ENCODE measurements at regions not wholly inside any gene's neighbourhood (a gene's known extent, or its start where the extent isn't known, plus 50 kb on each side); places are given as distances from the start of the nearest gene placed in this dataset.
"Not testable (repeated sequence)": the region's sequence is repeated elsewhere in the genome, so short reads cannot be mapped to it uniquely, and the experiment has no call there.

DNA sequence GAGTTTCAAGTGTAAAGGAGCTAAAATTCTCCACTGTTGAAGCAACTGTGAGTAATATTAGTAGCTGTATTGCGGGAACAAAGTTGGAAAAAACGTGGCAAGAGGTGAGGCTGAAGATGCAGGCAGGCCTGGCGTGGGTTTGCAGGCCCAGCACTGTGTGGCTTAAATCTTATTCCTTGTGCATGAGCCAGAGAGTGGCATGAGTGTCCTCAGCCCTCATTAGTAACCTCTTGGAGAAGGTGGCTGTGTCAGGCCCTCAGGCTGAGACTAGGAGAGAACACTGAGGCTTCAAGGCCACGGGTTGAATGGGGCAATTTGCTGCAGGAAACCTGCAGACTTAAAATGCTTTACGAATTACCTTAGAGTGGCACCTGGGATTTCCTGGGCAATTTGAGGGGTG is 372.7 kb upstream of the CITED2 start:
- DNase-seq, result no peak

DNA sequence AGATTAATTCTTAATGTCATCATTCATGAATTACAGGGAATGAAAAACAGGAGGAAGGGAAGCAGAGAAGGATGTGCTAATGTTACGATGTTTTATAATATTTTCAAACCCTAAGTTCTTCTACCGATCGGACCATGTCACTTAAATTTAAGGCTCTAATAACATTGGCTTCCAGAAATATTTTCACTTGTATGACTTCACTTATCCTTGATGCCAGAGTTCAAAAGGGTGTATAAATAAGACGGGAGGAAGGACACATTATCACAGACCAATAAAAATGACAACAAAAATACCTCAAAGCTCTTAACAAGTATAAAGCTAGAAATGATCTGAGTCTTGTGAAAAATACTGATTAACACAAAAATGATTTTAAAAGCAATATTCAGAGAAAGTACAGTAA is 370.4 kb upstream of the CITED2 start:
- no peak for DNase-seq

DNA sequence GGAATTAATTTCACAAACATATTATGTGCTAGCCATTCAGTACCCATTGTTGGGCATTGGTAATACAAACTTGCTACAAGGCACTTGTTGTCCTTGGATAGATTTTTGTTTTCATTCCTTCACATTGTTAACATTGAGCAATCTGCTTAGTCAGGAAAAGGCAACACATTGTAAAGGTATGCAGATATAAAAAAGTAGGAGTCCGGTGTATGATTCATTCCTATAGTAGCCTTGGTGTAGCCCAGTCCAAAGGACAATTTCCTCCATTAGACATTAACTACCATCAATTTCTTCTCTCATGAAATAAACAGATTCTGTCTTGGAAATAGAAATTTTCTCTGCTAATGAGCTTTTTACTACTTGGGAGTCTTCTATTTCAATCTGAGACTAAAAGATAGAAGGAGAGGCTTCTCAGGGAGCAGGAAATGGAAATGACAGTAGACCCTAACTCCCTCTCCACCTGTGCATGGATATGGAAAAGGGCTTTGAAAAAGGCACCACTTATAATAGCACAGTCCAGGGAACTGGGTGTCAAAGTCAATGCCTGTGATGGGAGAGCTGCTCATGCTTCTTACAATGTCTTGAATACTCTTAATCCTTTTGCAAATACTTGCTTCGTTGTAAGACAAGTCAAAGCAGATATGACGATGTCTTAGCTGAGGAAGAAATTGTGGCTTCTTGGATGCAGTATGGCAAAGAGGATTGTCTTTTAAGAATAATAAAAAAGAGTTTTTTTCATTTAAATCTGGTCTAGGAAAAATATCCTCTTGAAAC is 369.4 kb upstream of the CITED2 start:
- no peak for DNase-seq

DNA sequence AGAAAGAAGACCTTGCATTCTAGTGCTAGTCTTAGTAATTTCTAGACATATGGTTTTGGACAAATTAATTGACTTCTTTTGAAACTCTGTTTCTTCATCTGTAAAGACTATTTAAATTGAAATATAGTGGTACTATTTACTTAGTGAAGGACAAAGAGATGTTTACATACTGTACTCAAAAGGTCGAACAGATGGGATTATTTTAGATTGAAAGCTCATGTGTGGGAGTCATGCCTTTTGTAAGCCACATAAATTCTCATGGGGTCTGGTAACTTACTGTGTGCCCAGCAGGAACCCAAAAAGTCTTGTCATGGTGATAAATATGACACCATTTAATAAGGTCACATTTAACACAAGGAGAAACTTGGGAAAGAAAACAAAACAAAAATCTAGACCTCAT is 368.2 kb upstream of the CITED2 start:
- no peak for DNase-seq

DNA sequence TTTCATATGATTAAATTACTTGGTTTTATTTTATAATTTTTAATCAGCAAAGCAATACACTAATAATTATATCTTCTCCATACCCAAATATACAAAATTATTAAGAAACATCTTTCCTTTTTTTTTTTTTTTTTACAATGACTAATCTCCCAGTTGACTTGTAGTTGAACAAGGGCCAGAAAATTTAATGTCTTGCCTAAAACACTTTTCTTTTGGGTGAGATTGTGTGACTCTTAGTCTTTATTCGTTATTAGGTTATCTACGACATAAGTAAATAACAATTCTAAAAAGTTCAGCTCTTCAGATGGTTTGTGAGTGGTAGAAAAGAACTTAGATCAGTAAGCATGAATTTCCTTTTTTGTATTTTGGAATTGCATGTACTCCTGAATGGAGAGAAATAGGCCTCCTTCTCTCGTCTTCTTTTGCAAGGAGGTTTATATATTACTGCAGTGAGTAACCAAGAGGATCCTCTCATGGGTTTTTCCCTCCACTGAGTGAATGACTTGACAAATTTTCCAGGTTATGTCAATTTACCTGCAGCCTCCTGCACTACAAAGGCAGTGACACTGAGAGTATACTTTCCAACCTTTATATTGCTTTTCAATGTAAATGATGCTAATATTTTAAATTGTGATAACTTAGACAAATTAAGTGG is 364.5 kb upstream of the CITED2 start:
- no peak for DNase-seq

DNA sequence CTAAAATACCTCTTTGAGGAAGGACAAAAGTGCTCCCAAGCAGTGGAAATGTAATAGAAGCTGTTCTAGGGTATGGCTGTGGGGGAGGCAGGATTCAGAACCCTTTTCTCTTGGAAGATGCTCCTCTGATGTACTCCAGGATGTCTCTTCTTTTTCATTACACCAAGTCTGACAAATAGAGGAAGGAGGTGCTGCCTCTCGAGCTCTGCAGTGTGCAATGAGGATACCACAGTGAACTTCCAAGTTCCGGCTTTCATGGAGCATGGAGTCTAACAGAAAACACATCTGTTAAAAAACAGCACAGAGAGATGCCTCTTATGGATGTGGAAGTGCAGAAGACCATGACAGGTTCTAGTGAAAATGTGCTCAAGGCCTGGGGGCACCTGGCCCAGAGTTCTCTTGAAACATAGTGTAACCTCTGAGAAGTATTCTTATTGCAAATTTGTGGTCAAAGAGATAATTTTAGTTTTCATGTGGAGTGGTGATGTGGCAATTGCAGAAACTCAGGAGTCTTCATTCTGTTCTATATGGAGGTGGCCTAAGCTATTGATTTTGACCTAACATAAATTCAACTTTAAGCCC is 362.0 kb upstream of the CITED2 start:
- DNase-seq, result no peak

DNA sequence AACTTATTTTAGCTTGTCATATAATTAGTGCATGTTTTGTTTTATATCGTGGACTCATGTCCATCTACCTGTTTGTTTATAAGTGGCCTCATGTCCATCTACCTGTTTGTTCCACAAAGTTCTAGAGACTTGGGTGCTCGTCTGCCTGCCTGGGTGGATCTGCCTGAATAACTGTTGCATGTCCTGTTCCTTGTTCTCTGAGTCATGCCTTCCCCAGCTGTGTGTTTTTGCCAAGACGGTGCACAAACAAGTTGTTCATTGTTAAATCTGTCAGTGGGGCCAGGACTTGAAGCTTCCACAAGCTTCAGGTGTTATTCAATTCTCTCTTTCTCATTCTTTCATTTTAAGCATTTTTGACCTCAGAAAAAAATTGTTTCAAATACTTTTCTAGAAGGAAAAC is 358.0 kb upstream of the CITED2 start:
- no peak for DNase-seq

DNA sequence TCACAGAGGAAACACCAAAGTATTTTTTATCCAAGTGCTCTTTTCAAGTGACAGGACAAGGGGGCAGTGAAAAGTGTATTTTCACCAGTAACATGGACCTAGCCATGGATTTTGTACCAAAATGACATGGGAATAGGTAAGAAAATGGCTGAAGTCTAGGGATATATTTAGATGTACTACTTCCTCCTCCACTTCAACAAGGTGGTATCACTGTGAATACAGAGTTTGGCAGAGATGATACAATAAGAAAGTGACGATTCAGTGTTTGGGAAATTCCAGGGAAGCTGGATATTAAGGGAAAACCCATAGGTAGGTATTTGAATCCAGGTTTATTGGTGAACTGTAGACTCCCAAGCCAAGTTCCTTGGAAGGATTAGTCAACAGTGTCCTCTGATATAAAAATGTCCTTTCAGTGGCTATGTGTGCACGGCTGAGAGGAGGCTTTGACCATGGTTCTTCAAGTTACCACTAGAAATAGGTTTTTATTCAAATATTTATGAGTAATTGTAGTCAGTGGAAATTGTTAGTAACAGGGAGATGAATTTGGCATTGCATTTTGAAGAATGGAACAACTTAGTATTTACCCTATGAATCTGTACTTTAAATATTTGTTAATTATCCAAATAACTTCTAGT is 356.0 kb upstream of the CITED2 start:
- DNase-seq, result no peak

DNA sequence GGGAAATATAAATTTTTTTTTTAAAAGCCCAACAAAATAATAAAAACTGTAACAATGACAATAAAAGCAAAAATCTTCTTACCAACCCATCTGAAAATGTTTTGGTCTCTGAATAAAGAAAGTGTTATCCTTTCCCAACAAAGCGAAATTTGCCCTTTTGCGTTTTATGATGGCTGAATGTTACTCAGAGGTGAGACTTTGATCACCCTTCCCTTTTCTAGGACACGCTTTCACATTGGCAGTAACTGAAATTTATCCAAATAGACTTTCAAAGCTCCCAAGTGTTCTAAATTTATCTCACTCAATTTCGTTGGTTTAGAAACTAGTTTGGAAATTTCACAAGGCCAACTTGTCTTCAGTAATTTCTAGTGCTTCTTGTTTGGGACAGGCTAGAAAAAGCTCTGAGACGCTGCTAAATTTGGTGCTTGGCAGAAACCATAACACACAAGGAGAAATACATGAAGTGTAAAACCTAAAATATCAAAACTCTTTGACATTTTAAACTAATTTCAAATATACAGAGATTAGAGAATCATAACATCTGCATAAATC is 354.5 kb upstream of the CITED2 start:
- DNase-seq, result no peak

DNA sequence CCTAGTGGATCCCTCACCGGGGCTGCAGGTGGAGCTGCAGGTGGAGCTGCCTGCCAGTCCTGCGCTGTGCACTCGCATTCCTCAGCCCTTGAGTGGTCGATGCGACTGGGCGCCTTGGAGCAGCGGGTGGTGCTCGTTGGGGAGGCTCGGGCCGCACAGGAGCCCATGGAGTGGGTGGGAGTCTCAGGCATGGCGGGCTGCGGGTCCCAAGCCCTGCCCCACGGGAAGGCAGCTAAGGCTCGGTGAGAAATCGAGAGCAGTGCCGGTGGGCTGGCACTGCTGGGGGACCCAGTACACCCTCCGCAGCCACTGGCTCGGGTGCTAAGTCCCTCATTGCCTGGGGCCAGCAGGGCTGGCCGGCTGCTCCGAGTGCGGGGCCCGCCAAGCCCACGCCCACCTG is 351.8 kb upstream of the CITED2 start:
- not testable (repeated sequence) for DNase-seq

DNA sequence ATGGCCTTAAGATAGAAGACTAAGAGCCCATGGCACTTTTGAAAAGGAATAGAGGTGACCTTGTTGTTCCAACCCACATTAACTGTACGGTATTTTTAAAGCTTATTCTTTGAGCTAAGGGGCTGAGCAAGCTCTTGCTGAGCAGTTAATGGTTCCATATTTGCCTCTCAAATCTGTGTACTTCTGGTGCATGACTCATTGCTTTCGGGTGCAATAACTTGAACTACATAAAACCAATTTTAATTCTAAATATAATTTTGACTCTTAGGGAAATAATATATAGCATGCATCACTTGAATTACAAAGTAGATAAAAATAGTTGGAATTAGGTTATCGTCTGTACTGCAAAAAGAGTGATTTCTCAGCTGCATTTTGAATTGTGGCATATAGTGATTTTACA is 348.1 kb upstream of the CITED2 start:
- DNase-seq, result no peak

DNA sequence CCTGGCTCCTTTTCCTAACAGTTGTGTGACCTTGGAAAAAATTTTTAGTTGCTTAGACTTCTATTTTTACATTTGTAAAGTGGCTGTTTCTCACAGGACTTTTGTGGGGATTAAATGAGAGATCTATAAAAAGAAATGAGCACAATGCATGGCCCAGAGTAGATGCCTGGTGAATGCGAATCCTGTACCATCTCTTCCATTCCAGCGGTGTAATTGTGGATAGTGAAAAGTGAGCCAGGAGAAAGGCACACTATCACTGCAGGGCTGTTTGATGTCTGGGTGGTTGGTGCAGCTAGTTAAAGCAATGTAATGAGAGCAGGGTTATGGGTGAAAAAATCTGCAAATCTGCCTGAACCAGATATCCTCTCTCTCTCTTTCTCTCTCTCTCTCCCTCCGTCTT is 347.5 kb upstream of the CITED2 start:
- DNase-seq, result no peak

DNA sequence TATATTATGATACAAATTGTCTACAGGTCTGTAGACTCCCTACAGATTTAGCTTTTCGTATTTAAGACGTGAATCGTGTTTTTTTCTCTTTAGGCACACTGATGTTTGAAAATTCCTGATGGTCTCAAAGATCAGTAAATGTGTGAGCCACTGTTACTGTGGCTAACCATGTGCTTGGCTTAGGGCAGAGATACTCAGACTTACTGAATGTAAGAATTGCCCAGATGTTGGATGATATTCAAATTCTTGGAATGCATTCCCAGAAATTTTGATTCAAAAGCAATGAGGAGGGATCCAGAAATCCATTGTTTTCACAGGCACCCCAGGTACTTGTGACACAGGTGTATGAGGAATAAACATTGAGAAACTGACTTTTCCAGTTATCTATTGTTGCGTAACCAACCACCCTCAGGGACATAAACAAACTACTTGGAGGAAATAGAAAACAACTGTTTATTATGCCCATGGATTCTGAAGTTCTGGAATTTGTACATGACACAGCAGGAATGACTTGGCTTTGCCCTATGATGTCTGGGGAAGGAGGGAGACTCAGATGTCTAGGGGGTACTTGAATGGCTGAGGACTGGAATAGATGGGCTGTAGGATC is 339.6 kb upstream of the CITED2 start:
- DNase-seq, result no peak

DNA sequence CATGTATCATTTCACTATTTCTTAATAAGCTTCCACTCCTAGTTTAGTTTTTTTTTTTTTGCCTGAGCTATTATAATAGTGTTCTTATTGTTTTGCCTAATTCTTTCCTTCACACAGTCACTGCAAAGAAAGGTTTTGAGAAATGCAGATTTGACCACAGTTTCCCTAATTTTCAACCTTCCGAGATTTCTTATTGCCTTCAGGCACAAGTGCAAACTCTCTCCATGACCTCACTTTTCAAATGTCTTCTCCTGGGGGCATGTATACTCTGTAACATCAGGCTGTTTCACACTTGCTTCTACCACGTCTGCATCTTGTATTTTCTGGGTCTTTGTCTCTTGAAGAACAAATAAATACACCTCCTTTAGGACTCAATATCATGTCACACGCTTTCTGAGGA is 339.0 kb upstream of the CITED2 start:
- no peak for DNase-seq

DNA sequence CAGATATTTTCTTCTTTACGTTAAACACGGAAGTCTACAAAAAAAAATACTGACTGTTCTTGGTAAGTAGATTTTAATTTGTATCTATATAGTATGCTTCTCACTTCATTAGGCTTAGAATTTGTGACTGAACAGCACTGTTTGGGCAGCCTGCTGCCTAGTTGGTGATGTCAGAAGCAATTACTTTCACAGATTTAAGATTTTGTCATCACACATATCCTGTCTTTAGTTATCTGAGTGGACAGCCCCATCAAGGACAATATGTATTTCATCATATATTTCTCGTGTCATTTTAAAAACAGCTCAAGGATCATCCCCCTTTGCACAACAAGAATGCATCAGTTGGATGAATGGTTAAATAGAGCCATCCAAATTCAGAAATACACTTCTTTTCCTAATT is 338.4 kb upstream of the CITED2 start:
- DNase-seq, result no peak

DNA sequence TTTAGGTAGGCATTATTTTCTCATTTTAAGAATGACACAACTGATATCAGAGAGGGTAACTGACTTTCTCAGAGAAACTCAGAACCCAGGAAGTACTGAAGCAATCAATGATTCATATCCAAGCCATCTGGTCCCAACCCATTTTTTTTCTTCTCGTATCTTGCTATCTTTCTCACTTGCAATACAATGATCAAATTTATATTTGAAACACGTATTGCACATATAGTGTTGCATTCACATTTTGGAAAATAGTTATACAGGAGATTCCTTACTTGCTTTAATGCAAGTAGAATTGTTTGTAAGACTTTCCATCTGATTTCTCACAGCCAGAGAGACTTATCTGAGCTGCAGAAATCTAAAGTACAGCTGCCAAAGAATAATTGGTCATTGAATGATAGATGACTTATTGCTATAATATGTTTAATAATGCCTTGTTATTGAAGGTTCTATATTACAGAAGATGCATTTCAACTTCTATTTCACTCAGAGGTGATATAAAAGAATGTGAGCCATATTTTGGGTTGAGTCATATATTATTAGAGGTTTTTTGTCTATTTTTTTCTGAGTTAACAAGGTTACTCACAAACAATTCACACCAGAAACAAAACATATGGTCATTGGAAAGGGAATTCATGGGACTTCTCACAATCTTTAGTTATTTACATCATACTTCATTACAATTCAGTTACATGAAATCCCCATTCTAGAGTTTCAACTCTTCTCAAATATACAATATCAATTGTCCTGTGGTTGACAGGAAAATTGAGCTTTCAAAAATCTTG is 337.5 kb upstream of the CITED2 start:
- DNase-seq, result peak; percentile 23

DNA sequence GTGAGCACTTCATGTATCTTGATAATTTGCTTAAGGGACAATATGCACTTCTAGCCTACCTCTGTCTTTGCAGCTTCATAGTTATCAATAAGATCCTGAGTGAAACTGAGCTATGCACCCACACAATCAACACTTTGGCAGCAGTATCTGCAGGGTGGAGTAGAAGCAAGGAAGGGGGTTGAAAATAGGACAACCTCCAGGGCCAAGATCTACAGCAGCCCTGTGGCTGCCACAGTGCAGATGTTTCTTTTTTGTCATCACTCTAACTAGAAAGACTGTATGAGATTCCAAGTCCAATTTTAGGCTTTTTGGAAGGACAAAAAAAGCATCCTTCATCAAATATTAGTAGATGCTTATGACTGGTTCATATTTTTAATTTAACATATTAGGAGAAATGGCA is 336.1 kb upstream of the CITED2 start:
- DNase-seq, result peak; percentile 79

DNA sequence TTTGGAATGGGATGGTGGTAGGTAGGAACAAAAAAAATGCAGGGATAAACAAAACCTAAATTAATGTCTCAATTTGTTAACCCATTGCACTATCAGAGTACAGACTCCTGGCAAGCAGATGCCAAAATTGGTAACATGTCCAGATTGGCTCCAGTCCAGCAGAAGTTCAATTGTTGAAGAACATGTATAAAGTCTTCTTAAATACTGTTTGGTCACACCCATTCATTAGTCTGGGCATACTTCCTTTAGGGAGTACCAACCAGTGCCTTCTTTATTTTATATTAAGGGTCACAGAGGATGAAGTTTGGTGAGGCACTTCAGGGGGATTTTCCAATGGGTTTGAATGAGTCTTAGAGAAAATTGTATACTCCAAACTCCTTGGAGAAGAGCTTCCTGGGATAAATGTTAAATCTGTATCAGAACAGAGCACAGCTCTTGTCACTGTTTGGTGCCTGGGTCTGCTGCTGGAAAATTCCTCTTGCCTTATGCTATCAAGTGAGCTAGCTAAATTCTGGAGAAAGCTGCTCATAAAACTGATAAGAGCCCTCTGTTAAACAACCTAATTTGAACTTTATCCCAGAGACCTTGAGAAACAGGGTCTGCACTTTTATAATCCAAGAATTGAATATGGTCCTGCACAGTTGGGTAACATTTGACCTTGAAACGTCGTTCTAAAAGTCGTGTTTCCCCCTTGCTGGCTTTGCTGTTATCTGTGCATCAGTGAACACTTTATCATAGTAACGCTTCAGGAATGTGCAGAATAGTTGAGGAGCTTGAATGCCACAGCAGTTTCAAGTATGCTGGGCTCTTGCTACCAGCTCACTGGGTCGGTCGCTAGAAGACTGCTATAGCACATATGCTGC is 334.1 kb upstream of the CITED2 start:
- DNase-seq, result peak; percentile 62

DNA sequence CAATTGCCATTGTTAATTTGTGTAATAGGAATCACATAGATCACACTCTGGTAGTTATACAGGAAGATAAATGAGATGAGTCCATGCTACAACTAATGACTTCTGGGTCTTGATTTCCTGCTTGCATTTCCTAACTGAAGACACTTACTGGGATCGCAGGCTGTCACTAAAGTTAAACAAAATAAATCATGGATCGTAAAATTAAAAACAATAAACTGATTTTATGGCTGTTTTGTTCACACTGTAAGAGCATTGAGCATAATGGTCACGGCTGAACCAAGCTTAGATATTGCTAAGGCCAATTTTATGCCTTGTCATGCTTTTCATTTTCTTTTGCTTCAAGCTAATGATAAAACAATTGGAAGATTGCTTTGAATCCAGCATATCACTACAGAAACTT is 332.5 kb upstream of the CITED2 start:
- no peak for DNase-seq

DNA sequence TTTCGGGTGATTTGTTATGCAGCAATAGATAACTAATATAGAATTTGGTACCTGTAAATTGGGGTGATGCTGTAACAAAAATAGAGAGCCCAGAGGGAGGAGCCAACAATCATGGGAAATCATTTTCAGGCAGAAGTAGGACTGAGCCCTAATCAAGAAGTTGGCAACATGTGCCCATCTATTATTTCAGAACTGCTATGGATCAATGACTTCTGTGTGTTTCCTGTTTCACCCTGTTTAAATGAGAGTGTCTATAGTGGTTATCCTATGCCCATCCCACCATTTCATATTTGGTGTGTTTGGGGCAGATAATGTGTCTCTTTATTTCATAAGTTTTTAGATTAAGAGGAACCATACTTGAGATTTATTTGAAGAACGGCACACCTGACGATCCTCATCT is 330.8 kb upstream of the CITED2 start:
- no peak for DNase-seq

DNA sequence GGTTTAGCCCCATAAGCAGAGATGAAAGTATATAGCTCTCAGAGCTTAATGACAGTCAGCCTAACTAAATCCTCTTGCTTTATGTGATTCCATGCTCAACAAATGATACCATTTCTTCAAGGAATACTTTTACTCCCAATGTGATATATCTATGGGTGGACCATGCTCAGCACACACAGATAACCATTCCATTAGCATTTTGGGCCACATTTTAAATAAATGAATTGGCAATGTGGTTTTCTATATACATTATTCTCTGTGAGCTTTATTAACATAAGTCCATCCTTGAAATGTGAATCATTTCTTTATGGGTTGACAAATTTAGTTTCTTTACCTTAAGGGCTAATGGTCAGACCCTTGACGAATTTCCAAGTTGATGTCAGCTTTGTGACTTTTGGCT is 329.3 kb upstream of the CITED2 start:
- DNase-seq, result no peak

All from hematopoietic multipotent progenitor cell treated with erythropoietin and hydrocortisone succinate and interleukin-3 and kit ligand, for 8 days (in vitro differentiated cells).